ENCODE measurements at regions not wholly inside any gene's neighbourhood (a gene's known extent, or its start where the extent isn't known, plus 50 kb on each side); places are given as distances from the start of the nearest gene placed in this dataset.

- Histone ChIP-seq H3K27ac (no peak overlapping the region), H3K9me3 (no peaks in the 10 kb centered on the region), H3K4me1 (no peaks in the 10 kb centered on the region), H3K36me3 (no peaks in the 10 kb centered on the region), H3K4me3 (no peak overlapping the region), H3K27me3 (no peaks in the 10 kb centered on the region)
- in situ Hi-C loops (cut with MboI; ENCODE audit: low pct_ligation_motif_present in 1 of 4, low pct_unique_long_range_greater_than_20kb in 1 of 4, low sequenced_read_pairs in 3 of 4): no loop called here
- WGBS, 2 donors (ENCODE audit: low coverage in 1 of 2): 88% methylated on average over 1 of the region's 1 CpG; no CpG with 5 or more reads in 1 of the 2 donors
- intact Hi-C loops (cut with DNase I; ENCODE audit: low total_unique reads): no loop called here
- DNase-seq: no peak
- TF ChIP-seq POLR2A (IDR thresholded peaks at IDR 0.05) (no peak), POLR2AphosphoS5 (IDR thresholded peaks at IDR 0.05) (no peak), CTCF (IDR thresholded peaks at IDR 0.05) (no peak), EP300 (IDR thresholded peaks at IDR 0.05; ENCODE audit: low read depth) (no peak)
These were observed 116.9 kb upstream of the ENPEP start for GRCh38 chr4:110359076-110359475.

- TF ChIP-seq POLR2A (IDR thresholded peaks at IDR 0.05) (no peak), EP300 (IDR thresholded peaks at IDR 0.05; ENCODE audit: low read depth) (no peak), POLR2AphosphoS5 (IDR thresholded peaks at IDR 0.05) (no peak), CTCF (IDR thresholded peaks at IDR 0.05) (no peak)
- in situ Hi-C loops (cut with MboI; ENCODE audit: low pct_ligation_motif_present in 1 of 4, low pct_unique_long_range_greater_than_20kb in 1 of 4, low sequenced_read_pairs in 3 of 4) (no loop called here), intact Hi-C loops (cut with DNase I; ENCODE audit: low total_unique reads) (no loop called here)
- Histone ChIP-seq H3K27me3 (no peaks in the 10 kb centered on the region), H3K4me3 (no peak overlapping the region), H3K9me3 (no peaks in the 10 kb centered on the region), H3K27ac (no peak overlapping the region), H3K36me3 (no peaks in the 10 kb centered on the region), H3K4me1 (no peaks in the 10 kb centered on the region)
- WGBS, 2 donors (ENCODE audit: low coverage in 1 of 2): 99 to 100% methylated on average over 2 of the region's 2 CpGs
- no peak for DNase-seq
These were observed 118.4 kb upstream of the ENPEP start for GRCh38 chr4:110357521-110357920.

- TF ChIP-seq POLR2AphosphoS5 (IDR thresholded peaks at IDR 0.05) (no peak), CTCF (IDR thresholded peaks at IDR 0.05) (no peak), POLR2A (IDR thresholded peaks at IDR 0.05) (no peak), EP300 (IDR thresholded peaks at IDR 0.05; ENCODE audit: low read depth) (no peak)
- Histone ChIP-seq H3K9me3 (no peaks in the 10 kb centered on the region), H3K4me1 (no peaks in the 10 kb centered on the region), H3K4me3 (no peak overlapping the region), H3K27me3 (no peaks in the 10 kb centered on the region), H3K36me3 (no peaks in the 10 kb centered on the region), H3K27ac (no peak overlapping the region)
- in situ Hi-C loops (cut with MboI; ENCODE audit: low pct_ligation_motif_present in 1 of 4, low pct_unique_long_range_greater_than_20kb in 1 of 4, low sequenced_read_pairs in 3 of 4): no loop called here
- WGBS, 2 donors (ENCODE audit: low coverage in 1 of 2): 46% methylated on average over 4 of the region's 4 CpGs; no CpG with 5 or more reads in 1 of the 2 donors
- intact Hi-C loops (cut with DNase I; ENCODE audit: low total_unique reads): no loop called here
- DNase-seq: no peak
These were observed 121.5 kb upstream of the ENPEP start for GRCh38 chr4:110354460-110354859.

- H3K4me1 ChIP-seq: no peaks in the 10 kb centered on the region
- no peak overlapping the region for H3K27ac ChIP-seq
- intact Hi-C loops (cut with DNase I; ENCODE audit: low total_unique reads): no loop called here
- WGBS, 2 donors (ENCODE audit: low coverage in 1 of 2): 76 to 81% methylated on average over 3 to 5 of the region's 5 CpGs
- H3K27me3 ChIP-seq: no peaks in the 10 kb centered on the region
- TF ChIP-seq CTCF (IDR thresholded peaks at IDR 0.05) (no peak), EP300 (IDR thresholded peaks at IDR 0.05; ENCODE audit: low read depth) (no peak), POLR2A (IDR thresholded peaks at IDR 0.05) (no peak), POLR2AphosphoS5 (IDR thresholded peaks at IDR 0.05) (no peak)
- DNase-seq: no peak
- no peaks in the 10 kb centered on the region for H3K9me3 ChIP-seq
- H3K4me3 ChIP-seq: no peak overlapping the region
- no peaks in the 10 kb centered on the region for H3K36me3 ChIP-seq
- in situ Hi-C loops (cut with MboI; ENCODE audit: low pct_ligation_motif_present in 1 of 4, low pct_unique_long_range_greater_than_20kb in 1 of 4, low sequenced_read_pairs in 3 of 4): no loop called here
These were observed 123.1 kb upstream of the ENPEP start for GRCh38 chr4:110352670-110353442.

Data from transverse colon (tissue), 4 donors.